ENCODE measurements at regions not wholly inside any gene's neighbourhood (a gene's known extent, or its start where the extent isn't known, plus 50 kb on each side); places are given as distances from the start of the nearest gene placed in this dataset.

GRCh38 chr7:14959339-14959738, 56.8 kb upstream of the DGKB start:
- no peak for TF ChIP-seq CTCF (conservative IDR thresholded peaks at IDR 0.05; ENCODE audit: control insufficient read depth, insufficient read depth, low read depth, low read length)
- no peak overlapping the region for H3K4me3 ChIP-seq (ENCODE audit: control insufficient read depth, low read depth, low read length)
- DNase-seq (ENCODE audit: low read depth), result no peak

- no peak for TF ChIP-seq CTCF (conservative IDR thresholded peaks at IDR 0.05; ENCODE audit: control insufficient read depth, insufficient read depth, low read depth, low read length)
- H3K4me3 ChIP-seq (ENCODE audit: control insufficient read depth, low read depth, low read length), result no peak overlapping the region
- no peak for DNase-seq (ENCODE audit: low read depth)
These were observed 51.5 kb upstream of the DGKB start for GRCh38 chr7:14954035-14954434.
